ENCODE measurements at regions not wholly inside any gene's neighbourhood (a gene's known extent, or its start where the extent isn't known, plus 50 kb on each side); places are given as distances from the start of the nearest gene placed in this dataset.

DNA sequence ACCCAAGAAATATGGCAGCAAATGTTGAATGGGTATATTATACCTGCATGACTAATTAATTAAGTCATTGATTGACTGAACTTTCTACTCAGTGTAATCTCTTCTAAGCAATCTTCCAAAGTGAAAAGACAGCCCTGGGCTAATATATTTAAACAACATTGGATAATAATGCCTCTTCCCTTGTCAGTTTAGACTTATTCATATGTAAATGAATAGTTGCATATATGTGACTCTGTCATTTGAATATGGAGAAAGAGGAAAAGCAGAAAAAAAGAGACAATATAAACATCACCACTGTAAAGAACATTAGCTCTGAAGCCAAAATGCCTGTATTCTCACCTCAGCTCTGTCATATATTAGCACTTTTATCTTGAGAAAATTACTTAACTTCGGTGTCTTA lies 168.0 kb downstream of the SLITRK1 start:
- DNase-seq, result no peak
- H3K27me3 ChIP-seq, result no peaks in the 10 kb centered on the region
- H3K9me3 ChIP-seq, result no peaks in the 10 kb centered on the region
- intact Hi-C loops (cut with DNase I), result no loop called here
- H3K4me3 ChIP-seq (replicated peaks in 1 of 3), result no peak overlapping the region
- no peaks in the 10 kb centered on the region for H3K36me3 ChIP-seq
- WGBS, 2 donors, result 84 to 93% methylated on average over 1 of the region's 1 CpG
- TF ChIP-seq POLR2A (IDR thresholded peaks at IDR 0.05), result no peak
- TF ChIP-seq, protein P1, sequence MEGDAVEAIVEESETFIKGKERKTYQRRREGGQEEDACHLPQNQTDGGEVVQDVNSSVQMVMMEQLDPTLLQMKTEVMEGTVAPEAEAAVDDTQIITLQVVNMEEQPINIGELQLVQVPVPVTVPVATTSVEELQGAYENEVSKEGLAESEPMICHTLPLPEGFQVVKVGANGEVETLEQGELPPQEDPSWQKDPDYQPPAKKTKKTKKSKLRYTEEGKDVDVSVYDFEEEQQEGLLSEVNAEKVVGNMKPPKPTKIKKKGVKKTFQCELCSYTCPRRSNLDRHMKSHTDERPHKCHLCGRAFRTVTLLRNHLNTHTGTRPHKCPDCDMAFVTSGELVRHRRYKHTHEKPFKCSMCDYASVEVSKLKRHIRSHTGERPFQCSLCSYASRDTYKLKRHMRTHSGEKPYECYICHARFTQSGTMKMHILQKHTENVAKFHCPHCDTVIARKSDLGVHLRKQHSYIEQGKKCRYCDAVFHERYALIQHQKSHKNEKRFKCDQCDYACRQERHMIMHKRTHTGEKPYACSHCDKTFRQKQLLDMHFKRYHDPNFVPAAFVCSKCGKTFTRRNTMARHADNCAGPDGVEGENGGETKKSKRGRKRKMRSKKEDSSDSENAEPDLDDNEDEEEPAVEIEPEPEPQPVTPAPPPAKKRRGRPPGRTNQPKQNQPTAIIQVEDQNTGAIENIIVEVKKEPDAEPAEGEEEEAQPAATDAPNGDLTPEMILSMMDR (IDR thresholded peaks at IDR 0.05), result no peak
- H3K27ac ChIP-seq, result no peak overlapping the region
- no peaks in the 10 kb centered on the region for H3K4me1 ChIP-seq

DNA sequence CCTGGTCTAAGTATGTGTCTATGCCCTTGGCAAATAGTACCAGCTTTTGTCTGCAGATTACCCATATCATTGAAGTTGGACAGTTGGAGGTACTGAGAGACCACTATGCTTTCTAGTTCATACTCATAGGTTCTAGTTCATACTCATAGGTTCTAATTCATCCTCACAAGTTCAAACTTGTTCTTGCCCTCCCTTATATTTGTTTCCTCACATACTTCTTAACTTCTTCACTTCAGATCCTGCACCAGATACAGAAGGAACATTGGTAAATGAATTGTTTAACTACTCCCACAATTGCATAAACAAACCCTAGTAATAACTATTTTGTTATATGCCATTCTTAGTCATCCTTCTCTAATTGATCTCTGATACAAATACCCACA lies 172.2 kb downstream of the SLITRK1 start:
- intact Hi-C loops (cut with DNase I), result no loop called here
- Histone ChIP-seq H3K27ac (no peak overlapping the region), H3K4me3 (replicated peaks in 1 of 3) (no peak overlapping the region), H3K4me1 (no peaks in the 10 kb centered on the region), H3K9me3 (no peaks in the 10 kb centered on the region), H3K27me3 (no peaks in the 10 kb centered on the region), H3K36me3 (no peaks in the 10 kb centered on the region)
- TF ChIP-seq, protein P1 (IDR thresholded peaks at IDR 0.05), result no peak
- TF ChIP-seq POLR2A (IDR thresholded peaks at IDR 0.05), result no peak
- no peak for DNase-seq

DNA sequence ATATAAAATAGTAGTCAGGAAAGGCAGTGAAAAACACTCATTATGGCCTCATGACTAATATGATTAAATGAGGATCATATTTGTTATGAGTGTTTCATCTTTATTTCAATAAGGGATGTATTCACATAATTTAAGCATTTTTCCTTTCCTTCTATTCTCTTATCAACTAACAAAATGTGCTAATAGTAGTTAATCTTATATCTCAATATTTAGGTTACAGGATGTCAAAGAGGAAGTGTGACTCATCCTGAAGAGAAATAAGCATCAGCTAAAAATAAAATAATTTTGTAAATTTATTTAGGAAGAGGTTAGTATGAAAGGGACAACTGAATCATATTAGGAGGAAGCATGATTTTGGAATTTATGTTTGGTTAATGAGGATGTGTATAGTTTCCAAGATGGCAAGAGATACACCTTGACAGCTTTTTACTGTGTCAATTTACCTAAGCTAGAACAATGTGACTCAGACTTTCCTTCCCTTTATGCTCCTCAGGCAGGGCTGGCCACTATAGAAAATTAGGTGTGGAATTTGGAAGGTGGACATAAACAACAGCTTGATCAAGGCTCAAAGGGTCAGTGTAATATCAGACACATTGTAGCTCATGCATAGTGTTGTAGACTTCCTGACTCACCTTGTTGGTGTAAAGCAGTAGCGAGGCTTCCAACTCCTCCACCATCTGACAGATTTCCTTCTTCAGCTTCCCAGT lies 172.7 kb downstream of the SLITRK1 start:
- Histone ChIP-seq H3K4me3 (replicated peaks in 1 of 3) (no peak overlapping the region), H3K36me3 (no peaks in the 10 kb centered on the region), H3K4me1 (no peaks in the 10 kb centered on the region), H3K9me3 (no peaks in the 10 kb centered on the region), H3K27me3 (no peaks in the 10 kb centered on the region), H3K27ac (no peak overlapping the region)
- intact Hi-C loops (cut with DNase I), result no loop called here
- WGBS, 2 donors, result 87 to 93% methylated on average over 1 of the region's 1 CpG
- TF ChIP-seq, protein P1 (IDR thresholded peaks at IDR 0.05), result no peak
- no peak for TF ChIP-seq POLR2A (IDR thresholded peaks at IDR 0.05)
- DNase-seq, result no peak

DNA sequence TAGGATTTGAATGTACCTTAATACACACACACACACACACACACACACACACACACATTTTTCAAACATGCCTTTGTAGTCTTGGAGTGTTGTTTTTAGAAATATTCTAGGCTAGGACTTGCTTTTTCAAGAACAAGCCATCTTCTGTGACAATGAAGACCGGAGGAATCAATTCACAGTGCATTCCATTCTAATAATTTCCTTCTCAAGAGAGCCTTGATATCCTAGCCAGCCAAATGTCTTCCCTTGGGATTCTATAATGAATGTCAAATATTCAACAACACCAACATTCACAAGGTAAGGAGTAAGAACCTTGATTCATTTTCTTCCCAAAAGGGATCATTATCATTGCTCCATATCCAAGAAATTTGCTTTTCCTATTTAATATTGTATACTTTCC lies 180.3 kb downstream of the SLITRK1 start:
- Histone ChIP-seq H3K36me3 (no peaks in the 10 kb centered on the region), H3K27me3 (no peaks in the 10 kb centered on the region), H3K27ac (no peak overlapping the region), H3K9me3 (no peaks in the 10 kb centered on the region), H3K4me3 (replicated peaks in 1 of 3) (no peak overlapping the region), H3K4me1 (no peaks in the 10 kb centered on the region)
- TF ChIP-seq, protein P1 (IDR thresholded peaks at IDR 0.05), result no peak
- no peak for TF ChIP-seq POLR2A (IDR thresholded peaks at IDR 0.05)
- no peak for DNase-seq
- intact Hi-C loops (cut with DNase I), result no loop called here
- 60 to 62% methylated on average over 1 of the region's 1 CpG for WGBS, 2 donors

DNA sequence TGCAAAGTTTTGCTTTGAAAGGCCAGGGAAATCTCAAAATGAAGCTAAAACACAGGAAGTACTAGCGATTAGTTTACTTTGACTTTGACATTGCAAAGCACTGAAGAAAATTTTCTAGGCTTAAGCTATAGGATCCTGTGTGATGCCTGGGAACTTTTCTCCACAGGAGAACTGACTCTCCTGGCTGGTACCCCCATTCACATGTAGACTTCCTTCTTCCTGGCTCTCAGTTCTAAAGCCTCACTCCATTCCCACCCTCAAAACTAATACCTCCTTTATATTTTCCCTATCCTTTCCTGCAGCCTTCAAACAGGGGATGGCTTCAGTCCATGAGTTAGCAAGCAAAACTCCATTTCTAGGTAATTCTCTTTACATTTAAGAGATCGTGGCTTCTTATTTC lies 189.5 kb downstream of the SLITRK1 start:
- intact Hi-C loops (cut with DNase I), result no loop called here
- no peak for TF ChIP-seq POLR2A (IDR thresholded peaks at IDR 0.05)
- DNase-seq, result no peak
- WGBS, 2 donors, result 79 to 83% methylated on average over 2 of the region's 2 CpGs
- H3K36me3 ChIP-seq, result no peaks in the 10 kb centered on the region
- H3K27ac ChIP-seq, result no peak overlapping the region
- no peaks in the 10 kb centered on the region for H3K27me3 ChIP-seq
- no peaks in the 10 kb centered on the region for H3K4me1 ChIP-seq
- no peak overlapping the region for H3K4me3 ChIP-seq (replicated peaks in 1 of 3)
- no peaks in the 10 kb centered on the region for H3K9me3 ChIP-seq
